Ecto neural progenitor cell (in vitro differentiated cells): ENCODE measurements at regions not wholly inside any gene's neighbourhood (a gene's known extent, or its start where the extent isn't known, plus 50 kb on each side); places are given as distances from the start of the nearest gene placed in this dataset.

Experiments used
- DNase-seq: peaks from one replicate; pipeline ENCODE4 v3.0.0-alpha.2; 2018; ENCODE audit warnings: low spot score

DNA sequence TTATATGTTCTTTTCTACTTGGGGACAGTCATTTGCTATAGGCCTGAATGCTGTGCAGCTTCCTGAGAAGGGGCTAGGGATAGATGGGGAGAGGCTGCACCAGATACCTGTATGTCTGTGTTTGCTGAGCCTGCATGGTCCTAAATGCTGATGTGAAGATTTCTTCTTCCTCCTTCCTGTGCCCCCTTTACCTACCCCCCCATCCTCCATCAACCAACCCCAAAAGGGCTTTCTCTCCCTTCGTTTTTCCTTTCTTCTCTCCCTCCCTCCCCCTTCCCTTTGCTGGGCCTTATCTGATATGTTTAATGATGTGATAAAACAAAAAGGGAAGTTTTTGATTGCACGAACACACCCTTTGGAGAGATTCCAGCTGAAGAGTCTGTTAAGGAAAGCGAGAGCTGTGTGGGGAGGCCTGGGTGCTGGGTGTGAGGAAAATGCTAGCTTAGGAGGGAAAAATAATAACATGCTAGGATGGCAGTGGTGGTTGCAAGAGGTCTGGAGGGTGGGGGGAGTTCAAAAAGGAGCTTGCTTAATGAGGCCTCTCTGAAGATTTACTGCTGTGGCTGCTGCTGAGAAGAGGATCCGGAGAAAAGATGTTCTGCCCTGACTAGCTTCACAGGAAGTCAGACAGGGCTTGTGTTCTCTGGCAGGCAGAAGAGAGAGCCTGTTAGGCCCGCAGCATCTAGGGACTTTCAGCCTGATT, 101.8 kb downstream of the SAMD9 start:
- DNase-seq: no peak

DNA sequence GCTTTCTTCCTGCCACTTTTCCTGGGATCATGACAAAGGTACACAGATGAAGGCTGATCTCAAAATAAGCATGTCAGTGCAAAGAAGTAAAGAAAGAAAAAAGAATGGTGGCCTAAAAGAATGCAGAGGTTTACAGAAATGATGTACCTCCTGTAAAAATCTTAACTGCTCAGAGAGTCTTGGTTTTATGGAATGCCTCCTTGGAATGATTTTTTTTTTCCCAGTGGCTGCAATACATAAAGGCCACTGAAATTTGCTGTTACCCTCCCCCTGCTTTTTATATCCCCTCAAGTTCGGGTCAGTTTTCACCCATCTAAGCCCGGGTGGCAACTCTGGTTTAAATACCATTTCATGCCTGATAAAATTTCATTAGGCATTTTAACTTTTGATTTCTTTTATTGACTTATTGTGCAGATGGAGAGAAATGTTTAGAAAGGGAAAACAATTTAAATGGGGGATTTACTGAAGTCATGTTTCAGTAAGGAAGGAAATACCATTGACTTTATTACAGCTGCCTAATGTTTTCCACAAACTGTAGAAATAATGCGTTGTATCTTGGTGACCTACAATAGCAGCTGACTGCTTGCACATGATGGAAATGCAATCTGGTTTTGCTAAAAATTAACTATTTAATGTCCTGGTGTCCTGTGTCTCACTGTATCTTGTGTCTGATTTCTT, 102.5 kb downstream of the SAMD9 start:
- DNase-seq: no peak

DNA sequence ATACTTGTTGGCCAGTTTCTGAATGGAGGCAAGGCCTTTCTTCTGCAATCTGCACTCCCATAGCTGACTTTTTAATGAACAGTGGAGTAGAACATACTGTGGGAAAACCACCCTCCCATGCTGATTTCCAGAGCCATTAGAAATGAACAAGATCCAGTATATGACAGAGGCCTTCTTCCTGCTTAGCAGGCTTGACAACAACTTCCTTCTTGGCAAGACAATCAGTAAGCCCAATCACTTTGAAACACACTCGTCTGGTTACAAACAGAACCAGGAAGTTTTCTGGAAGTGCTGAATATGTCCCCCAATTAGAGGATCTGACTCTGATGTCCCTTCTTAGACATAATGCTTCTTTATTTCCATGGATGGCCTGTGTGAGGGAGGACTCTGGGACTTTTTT, 103.4 kb downstream of the SAMD9 start:
- no peak for DNase-seq

DNA sequence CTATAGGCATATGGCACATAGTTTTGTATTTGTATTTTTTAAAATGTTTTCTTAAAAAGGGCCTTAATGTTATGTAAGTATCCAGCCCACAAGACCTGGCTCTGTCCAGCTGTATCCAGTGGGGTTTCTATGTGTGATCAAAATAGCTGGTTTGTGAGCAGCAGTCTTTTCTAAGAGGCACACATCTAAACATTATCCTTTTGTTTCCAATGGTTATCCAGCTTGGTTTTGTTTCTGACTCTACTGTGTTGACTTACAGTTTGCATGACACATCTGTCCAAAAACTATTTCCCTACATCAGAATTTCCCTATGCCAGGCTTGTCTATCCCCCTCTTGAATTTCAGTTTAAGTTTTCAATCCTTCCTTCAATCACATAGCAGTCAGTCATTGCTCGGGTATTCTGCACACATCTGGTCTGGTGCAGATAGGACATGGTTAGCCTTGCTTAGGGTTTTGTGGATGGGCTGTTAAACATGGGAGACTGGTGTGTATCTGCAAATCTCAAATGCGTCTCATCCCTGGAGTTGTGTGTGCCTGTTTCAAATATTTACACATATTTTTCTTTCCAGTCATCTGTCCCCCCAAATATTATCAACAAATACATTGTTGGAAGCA, 104.2 kb downstream of the SAMD9 start:
- no peak for DNase-seq

DNA sequence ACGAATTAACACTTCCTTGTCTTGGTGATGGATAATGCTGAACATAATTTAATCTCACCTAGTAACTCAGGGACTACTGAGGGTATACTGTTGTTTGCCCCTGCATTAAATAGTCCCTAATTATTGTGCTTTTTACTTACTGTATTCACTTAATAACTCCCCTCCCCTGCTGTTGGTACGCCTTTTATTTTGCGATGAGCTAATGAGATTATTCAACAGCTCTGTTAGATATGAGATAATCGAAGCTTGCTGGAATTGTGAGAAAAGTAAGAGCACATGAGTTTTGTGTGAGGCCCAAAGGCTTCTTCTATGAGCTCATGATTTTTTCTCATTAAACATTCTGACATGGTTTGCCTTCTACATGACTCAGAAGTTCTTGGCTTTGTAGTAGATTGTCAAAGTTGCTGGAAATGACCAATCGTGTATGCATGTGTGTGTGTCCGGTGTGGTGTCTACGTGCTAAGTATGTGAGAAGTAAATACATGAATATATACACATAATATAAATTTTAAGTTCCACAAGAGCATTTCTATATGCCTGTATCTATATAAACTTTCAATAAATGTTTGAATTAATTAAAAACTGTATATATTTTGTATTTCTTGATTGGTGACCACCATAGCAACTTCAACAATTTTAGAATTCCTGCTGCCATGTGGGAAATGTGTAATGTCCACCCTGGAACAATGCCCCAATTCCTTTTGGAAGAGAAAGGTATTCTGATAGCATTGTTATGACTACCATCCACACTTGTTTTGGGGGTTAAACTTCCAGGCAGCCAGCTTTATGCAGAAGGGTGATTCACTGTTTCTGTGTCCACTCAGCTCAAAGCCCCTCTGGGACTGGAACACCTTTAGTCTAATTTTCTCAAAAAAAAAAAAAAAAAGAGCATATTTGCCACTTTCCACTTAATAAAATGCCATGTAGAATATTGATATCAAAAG, 106.2 kb downstream of the SAMD9 start:
- no peak for DNase-seq

DNA sequence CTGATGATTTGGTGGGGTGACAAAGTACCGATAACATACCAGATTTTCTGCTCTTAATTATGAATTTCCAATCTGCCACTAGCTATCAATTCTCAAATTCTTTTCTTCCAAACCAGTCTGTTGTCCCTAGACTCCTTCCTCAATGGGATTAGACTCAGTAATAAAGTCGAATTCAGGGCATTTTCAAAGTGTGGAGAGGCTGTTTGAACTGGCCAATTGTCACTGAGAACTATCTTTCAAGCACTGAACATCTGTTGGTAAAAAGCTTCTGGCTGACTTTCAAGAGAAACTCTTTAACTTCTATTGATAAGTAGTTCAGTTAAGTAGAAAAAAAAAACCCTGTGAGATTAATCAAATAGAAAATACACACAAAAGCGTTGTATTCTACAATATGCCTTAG, 108.9 kb downstream of the SAMD9 start:
- DNase-seq: no peak

DNA sequence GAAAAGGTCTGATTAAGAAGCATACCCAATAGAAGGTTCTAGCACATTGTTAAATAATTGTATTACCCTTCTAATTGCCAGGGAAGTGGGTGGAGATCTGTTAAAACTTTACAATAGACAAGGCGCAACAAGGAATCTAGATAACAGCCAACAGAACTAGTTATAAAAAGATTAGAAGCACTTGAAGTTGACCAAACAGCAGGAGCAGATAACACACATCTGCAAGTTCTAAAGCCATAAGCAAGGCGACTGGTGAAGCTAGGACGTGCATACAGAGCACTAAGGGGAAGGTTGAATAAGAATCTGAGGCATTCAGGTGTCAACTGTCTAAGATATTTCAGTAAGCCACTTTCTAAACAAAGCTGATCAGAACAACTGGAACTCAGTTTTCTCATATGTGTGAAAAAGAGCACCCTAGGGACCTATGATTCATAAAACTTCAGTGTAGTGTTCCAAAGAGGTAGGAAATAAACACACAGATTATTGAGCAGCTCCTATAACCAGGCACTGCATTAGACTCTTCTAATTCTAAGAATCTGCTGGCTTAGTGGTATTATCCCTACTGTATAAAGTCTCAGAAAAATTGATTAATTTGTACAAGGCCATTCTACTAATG, 111.2 kb downstream of the SAMD9 start:
- no peak for DNase-seq

DNA sequence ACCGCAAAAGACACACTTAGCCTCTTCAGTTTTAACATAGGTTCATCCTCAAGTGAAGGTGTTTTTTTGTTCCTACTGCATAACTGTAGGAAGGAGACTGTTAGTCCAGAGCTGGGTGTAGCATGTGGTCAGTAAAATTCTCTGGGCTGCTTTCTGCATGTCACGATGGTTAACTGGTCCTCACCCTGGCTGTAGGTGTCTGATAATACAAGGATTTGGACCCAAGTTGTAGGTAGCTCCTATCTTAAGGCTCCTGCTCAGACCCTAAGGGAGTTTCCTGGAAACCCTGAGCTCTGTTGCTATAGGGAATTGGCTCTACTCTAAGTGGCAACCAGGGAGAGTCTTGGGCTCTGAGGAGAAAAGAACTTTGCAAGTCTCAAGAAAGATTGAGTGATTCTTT, 112.9 kb downstream of the SAMD9 start:
- no peak for DNase-seq

DNA sequence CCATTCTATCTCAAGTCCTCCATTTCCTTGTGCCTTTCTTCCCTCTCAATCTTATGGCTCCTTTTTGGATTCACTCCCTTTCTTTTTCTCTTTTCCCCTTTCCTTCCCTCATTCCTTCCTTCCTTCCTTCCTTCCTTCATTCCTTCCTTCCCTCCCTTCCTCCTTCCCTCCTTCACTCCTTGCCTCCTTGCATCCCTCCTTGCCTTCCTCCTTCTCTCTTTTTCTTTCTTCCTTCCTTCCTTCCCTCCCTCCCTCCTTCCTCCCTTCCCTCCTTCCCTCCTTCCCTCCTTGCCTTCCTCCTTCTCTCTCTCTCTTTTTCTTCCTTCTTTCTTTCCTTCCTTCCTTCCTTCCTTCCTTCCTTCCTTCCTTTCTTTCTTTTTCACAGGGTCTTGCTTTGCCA, 120.1 kb downstream of the SAMD9 start:
- no peak for DNase-seq

DNA sequence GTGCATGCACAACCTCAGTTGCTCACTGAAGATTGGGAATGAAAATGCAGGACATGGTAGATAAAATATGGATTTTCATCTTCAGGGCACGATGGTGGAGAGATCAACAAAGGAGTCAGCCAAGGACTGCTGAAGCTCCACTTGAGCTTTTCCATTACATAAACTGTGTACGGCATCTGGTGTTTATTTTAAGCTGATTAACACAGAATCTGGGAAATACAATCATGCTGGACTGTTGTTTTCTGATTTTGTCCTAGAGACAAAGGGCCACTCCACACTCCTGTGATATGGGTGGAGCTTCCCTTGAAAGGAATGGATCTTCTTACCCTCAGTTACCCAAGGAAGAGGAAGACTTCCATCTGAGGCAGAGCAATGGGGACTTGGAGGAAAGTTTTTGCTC, 120.6 kb downstream of the SAMD9 start:
- no peak for DNase-seq

DNA sequence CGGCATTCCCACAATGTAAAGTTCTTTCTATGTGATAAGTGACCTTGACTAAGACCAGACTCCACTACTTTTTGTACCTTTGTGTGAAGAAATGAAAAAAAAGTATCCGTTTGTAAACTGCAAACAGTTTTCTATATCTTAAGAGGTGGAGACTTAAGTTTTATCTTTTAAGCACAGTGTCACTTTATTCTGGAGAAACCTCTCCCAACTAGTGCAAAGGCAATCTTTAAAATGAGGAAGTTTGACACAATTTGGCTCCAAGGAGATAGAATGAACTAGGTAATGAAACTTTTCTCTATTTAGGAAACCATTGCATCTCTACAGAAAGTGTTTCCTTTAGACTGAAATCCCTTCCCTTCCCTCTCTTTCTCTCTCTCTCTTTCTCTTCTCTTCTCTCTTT, 122.9 kb downstream of the SAMD9 start:
- no peak for DNase-seq

DNA sequence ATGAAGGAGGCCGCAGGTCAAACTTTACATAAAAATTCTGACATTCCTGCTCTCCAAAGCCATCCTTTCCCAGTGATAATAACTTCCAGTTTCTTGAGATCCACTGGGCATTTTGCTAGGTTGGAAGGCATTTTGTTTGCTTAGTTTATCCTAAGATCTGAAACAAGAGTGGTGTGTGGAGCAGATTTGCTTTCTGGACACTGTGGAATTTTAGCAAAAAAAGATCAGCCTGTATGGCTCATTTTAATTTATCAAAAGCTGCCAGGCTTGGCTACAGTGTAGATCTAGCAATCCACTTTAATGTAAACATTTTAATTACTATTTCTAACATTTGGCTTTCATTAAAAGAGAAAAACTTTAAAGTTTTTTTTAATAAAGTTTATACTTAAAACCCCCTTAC, 124.8 kb downstream of the SAMD9 start:
- DNase-seq: no peak

DNA sequence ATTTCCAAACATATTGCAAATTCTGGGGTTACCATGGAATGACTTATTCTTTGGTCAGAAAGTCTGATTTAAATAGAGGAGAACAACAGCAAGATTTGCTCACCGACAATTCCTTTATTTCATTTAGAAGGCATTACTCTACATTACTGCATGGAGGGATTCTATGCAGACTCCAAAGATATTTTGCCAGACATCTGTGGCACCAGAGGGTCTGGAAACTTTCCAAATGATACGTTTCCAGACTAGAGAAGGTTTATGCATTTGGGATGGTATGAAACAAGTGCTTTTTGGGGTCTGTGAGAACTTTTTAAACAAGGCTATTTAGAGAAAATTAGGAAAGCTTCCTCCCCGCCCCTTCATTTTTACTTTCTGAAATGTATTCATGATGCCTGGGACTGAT, 125.3 kb downstream of the SAMD9 start:
- DNase-seq: no peak

DNA sequence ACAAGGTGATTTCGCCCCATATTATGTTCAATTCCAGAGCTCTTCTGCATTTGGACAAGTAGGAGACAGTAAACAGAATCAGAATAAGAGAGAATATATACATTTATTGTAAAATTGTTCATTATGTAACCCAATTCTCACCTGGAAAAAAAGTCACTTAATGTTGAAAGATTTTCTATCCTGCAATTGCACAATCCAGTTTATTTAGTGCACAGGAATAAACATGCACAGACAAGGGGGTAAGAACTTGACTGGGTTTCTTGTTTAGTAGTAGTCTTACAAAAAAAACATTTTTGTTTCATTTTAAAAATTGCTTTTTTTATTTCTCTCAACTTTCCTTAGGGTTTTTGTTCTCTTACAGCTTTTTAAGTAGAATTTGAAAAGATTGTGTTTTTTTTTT, 126.6 kb downstream of the SAMD9 start:
- DNase-seq: no peak

DNA sequence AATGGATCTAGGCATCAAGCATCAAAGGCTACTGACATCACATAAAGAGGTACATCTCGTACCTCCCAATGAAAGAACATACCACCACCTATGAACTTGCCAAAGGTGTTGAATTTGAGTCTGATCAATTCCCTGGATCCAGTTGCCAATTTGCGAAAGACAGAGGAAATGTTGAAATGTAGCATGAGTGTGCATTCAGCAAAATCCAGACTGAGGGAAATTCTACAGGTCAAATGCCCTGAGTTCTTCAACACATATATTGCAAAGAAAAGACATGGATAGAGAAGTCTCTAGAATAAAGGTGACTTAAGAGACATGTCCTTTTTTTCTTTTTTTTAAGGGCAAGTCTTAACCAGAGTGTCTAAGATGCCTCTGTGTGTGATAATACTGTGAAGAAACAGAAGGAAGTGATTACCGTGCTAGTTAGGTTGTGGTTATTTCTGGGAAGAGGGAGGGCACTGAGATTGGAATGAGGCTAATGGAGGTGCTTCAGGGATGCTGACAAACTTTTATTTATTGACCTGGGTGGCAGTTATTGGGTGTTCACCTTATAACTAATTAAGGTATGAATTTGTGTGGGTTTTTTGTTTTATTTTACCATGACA, 128.7 kb downstream of the SAMD9 start:
- no peak for DNase-seq

DNA sequence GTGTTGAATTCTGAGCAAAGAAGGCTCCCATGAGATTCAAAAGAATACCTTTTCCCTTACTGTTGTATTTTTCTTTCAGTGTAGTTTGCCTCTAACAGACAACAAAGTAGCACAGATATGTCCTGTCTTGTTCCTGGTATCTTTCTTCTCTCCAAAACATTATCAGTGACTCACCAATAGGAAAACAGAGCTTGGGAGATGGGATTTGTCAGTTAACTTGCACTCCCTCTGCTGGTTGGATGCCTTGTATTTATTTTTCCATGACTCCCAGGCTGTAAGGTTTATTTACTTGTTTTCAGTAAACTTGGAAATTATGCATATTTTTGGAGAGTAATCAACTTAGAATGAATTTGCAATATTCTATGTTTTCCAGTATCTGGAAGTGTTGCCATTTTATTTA, 129.7 kb downstream of the SAMD9 start:
- DNase-seq: no peak

DNA sequence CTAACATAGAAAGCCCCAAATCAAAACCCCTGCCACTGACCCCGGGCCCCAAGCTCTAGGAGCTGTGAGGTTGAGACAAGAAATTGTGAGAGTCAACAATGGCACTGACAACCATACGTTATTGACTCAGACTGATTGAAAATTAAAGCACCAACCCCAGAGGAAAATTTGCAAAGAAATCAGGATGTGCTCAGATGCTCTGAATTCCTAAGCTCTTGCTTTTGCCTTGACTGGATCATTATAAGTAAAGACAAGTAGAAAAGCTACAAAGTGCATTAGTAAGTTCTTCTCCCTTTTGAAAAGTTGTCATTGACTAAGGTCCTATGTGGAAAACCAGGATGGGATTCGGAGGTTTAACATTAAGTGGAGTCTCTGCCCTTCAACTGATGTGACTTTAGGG, 130.2 kb downstream of the SAMD9 start:
- no peak for DNase-seq

DNA sequence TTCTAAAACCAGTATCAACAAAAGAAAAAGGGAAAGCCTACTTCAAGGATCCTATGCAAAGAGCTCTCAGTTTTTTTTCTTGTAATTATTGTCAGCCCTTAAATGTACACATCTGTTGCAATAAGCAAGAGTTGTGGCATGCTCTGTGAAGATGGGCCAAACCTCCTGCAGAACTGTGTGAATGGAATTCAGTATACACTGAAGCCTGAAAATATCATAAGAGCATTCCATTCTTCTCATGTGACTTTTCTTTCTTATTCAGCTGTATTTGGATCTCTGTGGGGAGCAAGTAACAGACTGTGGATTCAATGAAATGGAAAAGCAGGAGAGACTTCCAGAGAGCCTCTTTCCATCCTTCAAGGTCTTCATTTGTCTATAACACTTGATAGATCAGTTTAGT, 130.7 kb downstream of the SAMD9 start:
- no peak for DNase-seq

DNA sequence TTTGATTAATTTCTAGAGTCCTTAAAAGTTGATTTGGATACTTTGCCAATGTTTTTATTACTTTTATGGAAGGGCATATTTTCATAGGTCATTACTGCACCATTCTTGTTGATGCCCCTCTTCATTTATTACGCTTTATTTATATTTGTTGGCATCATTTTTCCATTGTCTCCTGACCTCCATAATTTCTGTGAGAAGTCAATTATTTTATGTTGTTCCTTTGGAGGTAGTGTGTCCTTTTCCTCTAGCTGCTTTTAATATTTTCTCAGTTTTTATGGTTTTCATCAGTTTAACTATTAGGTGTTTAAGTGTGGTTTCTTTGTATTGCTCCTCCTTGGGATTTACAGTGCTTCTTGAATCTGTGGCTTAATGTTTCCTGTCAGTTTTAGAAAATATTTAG, 134.9 kb downstream of the SAMD9 start:
- no peak for DNase-seq

DNA sequence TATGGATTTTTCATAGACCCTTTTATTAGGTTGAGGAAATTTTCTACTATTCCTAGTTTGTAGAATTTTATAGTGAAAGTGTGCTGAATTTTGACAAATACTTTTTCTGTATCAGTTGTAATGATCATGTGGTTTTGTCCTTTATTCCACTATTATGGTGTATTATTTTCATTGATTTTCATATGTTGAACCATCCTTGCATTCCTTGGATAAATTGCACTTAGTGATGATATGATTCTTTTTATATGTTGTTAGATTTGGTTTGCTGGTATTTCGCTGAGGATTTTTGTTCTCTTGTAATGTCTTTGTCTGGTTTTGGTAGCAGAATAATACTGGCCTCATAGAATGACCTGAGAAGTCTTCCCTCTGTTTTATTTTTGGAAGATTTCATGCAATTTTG, 140.6 kb upstream of the CDK6 start:
- no peak for DNase-seq

DNA sequence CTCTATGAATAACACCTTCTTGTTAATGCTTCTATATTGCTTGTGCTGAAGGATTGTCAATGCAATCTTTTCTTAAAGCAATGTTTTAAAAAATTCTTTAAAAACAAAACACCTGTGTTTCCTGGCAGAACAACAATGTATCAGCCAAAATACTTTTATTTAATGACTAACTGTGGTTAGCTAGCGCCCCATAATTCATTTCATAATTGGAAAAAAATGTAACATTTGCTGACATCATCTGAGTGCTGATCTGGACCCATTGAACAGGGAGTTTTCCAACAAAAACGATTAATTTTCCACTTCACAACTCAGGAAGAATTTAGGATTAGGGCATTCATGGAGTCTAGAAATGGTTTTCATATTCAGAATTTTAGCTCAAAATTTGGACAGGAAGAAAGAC, 137.6 kb upstream of the CDK6 start:
- DNase-seq: no peak

DNA sequence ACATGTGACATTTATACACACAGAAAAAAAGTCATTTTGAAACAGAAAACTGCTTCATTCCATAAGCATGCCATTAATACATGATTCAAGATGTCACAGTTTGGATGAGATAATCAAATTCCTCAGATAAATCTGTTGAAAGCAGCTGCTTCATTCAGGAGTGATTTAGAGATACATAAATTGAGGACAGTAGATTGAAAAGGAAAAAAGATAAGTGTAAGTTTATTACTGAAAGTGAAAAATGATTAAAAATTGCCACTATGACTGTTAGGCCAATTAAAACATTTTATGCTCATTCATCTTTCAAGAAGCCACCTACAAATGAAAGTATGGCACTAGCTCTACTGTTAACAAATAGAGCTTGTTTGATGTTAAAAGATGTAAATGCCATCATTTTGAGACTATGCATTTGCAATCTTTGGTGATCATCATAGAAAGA, 136.9 kb upstream of the CDK6 start:
- no peak for DNase-seq
